CD8-positive, alpha-beta memory T cell (primary cell): ENCODE measurements at regions not wholly inside any gene's neighbourhood (a gene's known extent, or its start where the extent isn't known, plus 50 kb on each side); places are given as distances from the start of the nearest gene placed in this dataset.

ENCODE experiments used
- CTCF ChIA-PET: fragments of 350-600 bp; sonication (Branson Sonifier 250); formaldehyde crosslinking; loops from one replicate; lab custom pipeline; 2021; ENCODE audit warnings: antibody characterized with exemption; lab: Charles Lee
- POLR2A ChIA-PET: fragments of 350-600 bp; sonication (Branson Sonifier 250); formaldehyde crosslinking; loops from one replicate; lab custom pipeline; 2021; ENCODE audit warnings: antibody characterized with exemption; lab: Charles Lee
- DNase-seq, 5 donors: peaks; one replicate each; pipeline versions ENCODE4 v3.0.0 to v3.0.0-alpha.2; 2020 to 2022; ENCODE audit warnings: mixed read lengths in 1 of 5
- H3K27ac ChIP-seq: one replicate; pipeline ENCODE4 v1.7.0; 2013; ENCODE audit warnings: low read depth, mild to moderate bottlenecking, low read length, moderate library complexity
- H3K27me3 ChIP-seq: 2 replicates; pipeline ENCODE4 v1.7.0; 2013; ENCODE audit warnings: low read length, mild to moderate bottlenecking; ENCODE audit not compliant: insufficient read depth, poor library complexity, severe bottlenecking
- H3K36me3 ChIP-seq: 2 replicates; pipeline ENCODE4 v1.7.0; 2013; ENCODE audit warnings: mild to moderate bottlenecking, low read length, moderate library complexity; ENCODE audit not compliant: insufficient read depth
- H3K4me1 ChIP-seq: 2 replicates; pipeline ENCODE4 v1.7.0; 2013; ENCODE audit warnings: mild to moderate bottlenecking, low read length, moderate library complexity; ENCODE audit not compliant: insufficient read depth
- H3K4me3 ChIP-seq: 2 replicates; pipeline ENCODE4 v1.7.0; 2013; ENCODE audit warnings: mild to moderate bottlenecking, low read length
- H3K9me3 ChIP-seq: 2 replicates; pipeline ENCODE4 v1.7.0; 2013; ENCODE audit warnings: mild to moderate bottlenecking, low read length
- H3K27ac Mint-ChIP-seq, 8 donors: one replicate each; pipeline ENCODE4 v1.8.0; 2020 to 2021; ENCODE audit warnings: mixed read lengths in 8 of 8, mild to moderate bottlenecking in 6 of 8, inconsistent platforms in 3 of 8, moderate library complexity in 3 of 8
- H3K27me3 Mint-ChIP-seq, 2 donors: one replicate each; pipeline ENCODE4 v1.8.0; 2020 to 2021; ENCODE audit warnings: mixed read lengths in 2 of 2, mild to moderate bottlenecking in 1 of 2, moderate library complexity in 1 of 2
- H3K36me3 Mint-ChIP-seq, 3 donors: one replicate each; pipeline ENCODE4 v1.8.0; 2020 to 2021; ENCODE audit warnings: mixed read lengths in 3 of 3, inconsistent platforms in 1 of 3, mild to moderate bottlenecking in 1 of 3
- H3K4me1 Mint-ChIP-seq, 3 donors: one replicate each; pipeline ENCODE4 v1.8.0; 2020 to 2021; ENCODE audit warnings: mixed read lengths in 3 of 3, inconsistent platforms in 1 of 3, mild to moderate bottlenecking in 1 of 3
- H3K4me3 Mint-ChIP-seq, 7 donors: one replicate each; pipeline ENCODE4 v1.8.0; 2020 to 2021; ENCODE audit warnings: mixed read lengths in 7 of 7, mild to moderate bottlenecking in 6 of 7, moderate library complexity in 4 of 7, inconsistent platforms in 2 of 7
- H3K9me3 Mint-ChIP-seq, 5 donors: one replicate each; pipeline ENCODE4 v1.8.0; 2020 to 2022; ENCODE audit warnings: mixed read lengths in 5 of 5, mild to moderate bottlenecking in 3 of 5, moderate library complexity in 2 of 5, inconsistent platforms in 1 of 5

- Mint-ChIP-seq H3K36me3 (no peaks in the 10 kb centered on the region), H3K4me3 (peak overlapping the region; percentile 71 to 89 (median 82)), H3K4me1 (peaks cover 96 to 100% (median 100%) of the 10 kb centered on the region in 3 donors), H3K27me3 (no peaks in the 10 kb centered on the region), H3K27ac (peak overlapping the region; percentile 66 to 95 (median 90)), H3K9me3 (no peaks in the 10 kb centered on the region)
- POLR2A ChIA-PET, result interaction anchor here (2.3 kb wide), 1 partner anchor 104 kb away, joined by 10 read pairs; no protein-coding TSS in a partner anchor
- Histone ChIP-seq H3K4me1 (peaks cover 93% of the 10 kb centered on the region), H3K4me3 (peak overlapping the region; percentile 13), H3K27ac (peak overlapping the region; percentile 10), H3K9me3 (no peaks in the 10 kb centered on the region), H3K36me3 (no peaks in the 10 kb centered on the region), H3K27me3 (no peaks in the 10 kb centered on the region)
- CTCF ChIA-PET, result interaction anchor here (0.8 to 3.9 kb wide), 3 partner anchors 9 to 271 kb away, joined by 3 to 14 read pairs (median 4); no protein-coding TSS in a partner anchor
- DNase-seq, result no peak
Observed at GRCh38 chr14:97706819-97707218, 909.6 kb downstream of the VRK1 start.

GRCh38 chr14:97707603-97708002 lies 910.4 kb downstream of the VRK1 start:
- POLR2A ChIA-PET, result interaction anchor here (2.3 kb wide), 1 partner anchor 105 kb away, joined by 10 read pairs; no protein-coding TSS in a partner anchor
- Histone ChIP-seq H3K4me1 (peaks cover 85% of the 10 kb centered on the region), H3K4me3 (peak overlapping the region; percentile 13), H3K9me3 (no peaks in the 10 kb centered on the region), H3K27me3 (no peaks in the 10 kb centered on the region), H3K27ac (no peak overlapping the region), H3K36me3 (no peaks in the 10 kb centered on the region)
- Mint-ChIP-seq H3K36me3 (no peaks in the 10 kb centered on the region), H3K4me1 (peaks cover 96 to 100% (median 99%) of the 10 kb centered on the region in 3 donors), H3K4me3 (peak overlapping the region; percentile 71 to 89 (median 82)), H3K9me3 (no peaks in the 10 kb centered on the region), H3K27me3 (no peaks in the 10 kb centered on the region), H3K27ac (peak overlapping the region; percentile 66 to 95 (median 90))
- CTCF ChIA-PET, result interaction anchor here (0.7 to 3.9 kb wide), 5 partner anchors 10 to 278 kb away, joined by 3 to 14 read pairs (median 3); no protein-coding TSS in a partner anchor
- DNase-seq, result peak in 2 of 5 donors; percentile 24 to 62

- DNase-seq, result peak; percentile 25 to 77 (median 55)
- H3K9me3 Mint-ChIP-seq, result no peaks in the 10 kb centered on the region
- H3K9me3 ChIP-seq, result no peaks in the 10 kb centered on the region
- no peak overlapping the region for H3K27ac ChIP-seq
- no peaks in the 10 kb centered on the region for H3K27me3 ChIP-seq
- CTCF ChIA-PET, result interaction anchor here (1.6 to 3.9 kb wide), 2 partner anchors 11 to 268 kb away, joined by 3 to 14 read pairs; no protein-coding TSS in a partner anchor
- H3K4me3 Mint-ChIP-seq, result peak overlapping the region; percentile 24 to 75 (median 58)
- POLR2A ChIA-PET, result no interaction called here
- H3K4me3 ChIP-seq, result no peak overlapping the region
- H3K4me1 ChIP-seq, result peaks cover 66% of the 10 kb centered on the region
- no peaks in the 10 kb centered on the region for H3K36me3 Mint-ChIP-seq
- no peaks in the 10 kb centered on the region for H3K27me3 Mint-ChIP-seq
- peak overlapping the region; percentile 37 to 95 (median 74) for H3K27ac Mint-ChIP-seq
- peaks cover 80 to 93% (median 87%) of the 10 kb centered on the region in 3 donors for H3K4me1 Mint-ChIP-seq
- H3K36me3 ChIP-seq, result no peaks in the 10 kb centered on the region
Observed at GRCh38 chr14:97709552-97709951, 912.4 kb downstream of the VRK1 start.

- H3K4me1 ChIP-seq, result peaks cover 54% of the 10 kb centered on the region
- no peaks in the 10 kb centered on the region for H3K27me3 Mint-ChIP-seq
- ChIA-PET POLR2A (no interaction called here), CTCF (no interaction called here)
- peak overlapping the region in 6 of 7 donors; percentile 3 to 69 (median 48) for H3K4me3 Mint-ChIP-seq
- H3K36me3 ChIP-seq, result no peaks in the 10 kb centered on the region
- no peak overlapping the region for H3K4me3 ChIP-seq
- DNase-seq, result no peak
- no peaks in the 10 kb centered on the region for H3K9me3 Mint-ChIP-seq
- peaks cover 71 to 81% (median 79%) of the 10 kb centered on the region in 3 donors for H3K4me1 Mint-ChIP-seq
- peak overlapping the region in 6 of 8 donors; percentile 9 to 65 (median 44) for H3K27ac Mint-ChIP-seq
- no peaks in the 10 kb centered on the region for H3K36me3 Mint-ChIP-seq
- H3K27me3 ChIP-seq, result no peaks in the 10 kb centered on the region
- no peaks in the 10 kb centered on the region for H3K9me3 ChIP-seq
- H3K27ac ChIP-seq, result no peak overlapping the region
Observed at GRCh38 chr14:97710726-97711125, 913.5 kb downstream of the VRK1 start.

DNA sequence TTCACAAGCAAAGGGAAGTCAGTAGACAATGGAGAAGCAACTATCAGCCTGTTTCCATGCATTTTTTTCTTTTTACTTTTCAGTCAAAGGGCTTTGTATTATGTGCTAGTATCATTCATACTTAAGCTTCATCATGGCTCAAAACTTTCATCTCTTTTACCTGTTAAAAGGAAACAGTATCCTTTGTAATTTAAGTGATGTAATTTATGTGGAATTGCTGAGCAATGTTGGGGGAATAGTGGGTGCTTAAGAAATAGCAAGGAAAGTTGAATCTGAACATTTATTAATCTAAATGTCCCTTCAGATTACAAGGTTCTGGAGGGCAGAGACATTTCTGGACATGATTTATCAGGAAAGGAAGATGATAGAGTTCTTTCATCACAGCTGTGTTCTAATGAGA lies 915.3 kb downstream of the VRK1 start:
- no peaks in the 10 kb centered on the region for H3K27me3 ChIP-seq
- Mint-ChIP-seq H3K27me3 (no peaks in the 10 kb centered on the region), H3K27ac (peak overlapping the region in 5 of 8 donors; percentile 24 to 69 (median 47)), H3K4me3 (no peak overlapping the region), H3K4me1 (peaks cover 55 to 66% (median 63%) of the 10 kb centered on the region in 3 donors), H3K36me3 (peaks cover 0 to 1% (median 0%) of the 10 kb centered on the region in 3 donors), H3K9me3 (no peaks in the 10 kb centered on the region)
- no peaks in the 10 kb centered on the region for H3K9me3 ChIP-seq
- ChIA-PET CTCF (interaction anchor here (1.1 kb wide), 1 partner anchor 9 kb away, joined by 3 read pairs; no protein-coding TSS in a partner anchor), POLR2A (interaction anchor here (1.4 kb wide), 1 partner anchor 109 kb away, joined by 3 read pairs; no protein-coding TSS in a partner anchor)
- H3K4me3 ChIP-seq, result no peak overlapping the region
- no peak overlapping the region for H3K27ac ChIP-seq
- no peak for DNase-seq
- H3K36me3 ChIP-seq, result no peaks in the 10 kb centered on the region
- H3K4me1 ChIP-seq, result peaks cover 36% of the 10 kb centered on the region

- Histone ChIP-seq H3K9me3 (no peaks in the 10 kb centered on the region), H3K27ac (no peak overlapping the region), H3K27me3 (no peaks in the 10 kb centered on the region), H3K36me3 (no peaks in the 10 kb centered on the region), H3K4me1 (peaks cover 31% of the 10 kb centered on the region), H3K4me3 (no peak overlapping the region)
- no peaks in the 10 kb centered on the region for H3K9me3 Mint-ChIP-seq
- H3K4me1 Mint-ChIP-seq, result peaks cover 52 to 61% (median 58%) of the 10 kb centered on the region in 3 donors
- peak overlapping the region in 1 of 8 donors; percentile 80 for H3K27ac Mint-ChIP-seq
- CTCF ChIA-PET, result interaction anchor here (1.1 to 1.5 kb wide), 2 partner anchors 8 to 20 kb away, joined by 3 to 4 read pairs; no protein-coding TSS in a partner anchor
- POLR2A ChIA-PET, result interaction anchor here (1.4 kb wide), 1 partner anchor 110 kb away, joined by 3 read pairs; no protein-coding TSS in a partner anchor
- H3K27me3 Mint-ChIP-seq, result no peaks in the 10 kb centered on the region
- H3K36me3 Mint-ChIP-seq, result peaks cover 0 to 2% (median 1%) of the 10 kb centered on the region in 3 donors
- no peak overlapping the region for H3K4me3 Mint-ChIP-seq
- no peak for DNase-seq
Observed at GRCh38 chr14:97713023-97713422, 915.8 kb downstream of the VRK1 start.

GRCh38 chr14:97718886-97719442 lies 921.8 kb downstream of the VRK1 start:
- Mint-ChIP-seq H3K9me3 (no peaks in the 10 kb centered on the region), H3K4me3 (peak overlapping the region in 2 of 7 donors; percentile 12 to 33), H3K27me3 (no peaks in the 10 kb centered on the region), H3K27ac (peak overlapping the region in 7 of 8 donors; percentile 3 to 80 (median 23)), H3K36me3 (peaks cover 3 to 9% (median 5%) of the 10 kb centered on the region in 3 donors), H3K4me1 (peaks cover 46 to 67% (median 49%) of the 10 kb centered on the region in 3 donors)
- Histone ChIP-seq H3K27ac (no peak overlapping the region), H3K9me3 (no peaks in the 10 kb centered on the region), H3K36me3 (no peaks in the 10 kb centered on the region), H3K27me3 (no peaks in the 10 kb centered on the region), H3K4me3 (no peak overlapping the region), H3K4me1 (peaks cover 47% of the 10 kb centered on the region)
- CTCF ChIA-PET, result no interaction called here
- POLR2A ChIA-PET, result no interaction called here
- no peak for DNase-seq

- H3K27ac ChIP-seq, result no peak overlapping the region
- Mint-ChIP-seq H3K27ac (peak overlapping the region in 6 of 8 donors; percentile 31 to 73 (median 58)), H3K9me3 (no peaks in the 10 kb centered on the region), H3K4me1 (peaks cover 54 to 67% (median 56%) of the 10 kb centered on the region in 3 donors), H3K4me3 (peak overlapping the region in 5 of 7 donors; percentile 1 to 16 (median 5)), H3K36me3 (peaks cover 3 to 9% (median 5%) of the 10 kb centered on the region in 3 donors), H3K27me3 (no peaks in the 10 kb centered on the region)
- H3K4me1 ChIP-seq, result peaks cover 56% of the 10 kb centered on the region
- POLR2A ChIA-PET, result no interaction called here
- no peaks in the 10 kb centered on the region for H3K9me3 ChIP-seq
- H3K4me3 ChIP-seq, result no peak overlapping the region
- DNase-seq, result peak in 4 of 5 donors; percentile 19 to 74 (median 56)
- H3K36me3 ChIP-seq, result no peaks in the 10 kb centered on the region
- no peaks in the 10 kb centered on the region for H3K27me3 ChIP-seq
- CTCF ChIA-PET, result no interaction called here
Observed at GRCh38 chr14:97719931-97720330, 922.7 kb downstream of the VRK1 start.
